Right lung (tissue), 2 donors: ENCODE measurements at regions not wholly inside any gene's neighbourhood (a gene's known extent, or its start where the extent isn't known, plus 50 kb on each side); places are given as distances from the start of the nearest gene placed in this dataset.

ENCODE experiments used
- DNase-seq, 2 donors: peaks; one replicate each; pipeline ENCODE4 v3.0.0-alpha.2; 2013

- no peak for DNase-seq
Observed at GRCh38 chr9:99399474-99399873, 177.4 kb downstream of the SEC61B start.

DNA sequence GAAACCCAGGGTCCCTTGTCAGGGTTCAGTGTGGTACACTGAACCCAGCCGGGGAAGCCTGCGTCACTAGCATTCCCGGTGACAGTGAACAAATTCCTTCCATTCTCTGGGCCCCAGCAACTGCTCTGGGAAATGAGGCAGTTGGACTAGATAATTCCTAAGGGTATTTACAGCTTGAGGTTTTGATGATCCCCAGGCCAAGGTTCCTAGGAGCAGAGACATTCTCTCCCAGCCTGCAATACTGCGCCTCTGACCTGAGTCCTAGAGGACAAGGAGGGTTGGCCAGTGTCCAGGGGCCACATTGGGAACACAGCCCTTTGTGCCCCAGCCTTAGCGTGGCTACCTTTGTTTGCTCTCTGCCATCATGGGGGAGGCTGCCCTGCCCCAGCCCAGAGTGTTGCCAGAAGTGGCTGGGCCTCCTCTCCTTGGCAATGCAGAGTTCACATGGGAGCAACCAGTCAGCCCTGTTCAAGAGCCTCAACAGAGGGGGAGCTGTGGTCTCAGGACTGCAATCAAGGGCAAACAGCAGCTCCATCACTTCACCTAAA, 178.2 kb downstream of the SEC61B start:
- DNase-seq: no peak

DNA sequence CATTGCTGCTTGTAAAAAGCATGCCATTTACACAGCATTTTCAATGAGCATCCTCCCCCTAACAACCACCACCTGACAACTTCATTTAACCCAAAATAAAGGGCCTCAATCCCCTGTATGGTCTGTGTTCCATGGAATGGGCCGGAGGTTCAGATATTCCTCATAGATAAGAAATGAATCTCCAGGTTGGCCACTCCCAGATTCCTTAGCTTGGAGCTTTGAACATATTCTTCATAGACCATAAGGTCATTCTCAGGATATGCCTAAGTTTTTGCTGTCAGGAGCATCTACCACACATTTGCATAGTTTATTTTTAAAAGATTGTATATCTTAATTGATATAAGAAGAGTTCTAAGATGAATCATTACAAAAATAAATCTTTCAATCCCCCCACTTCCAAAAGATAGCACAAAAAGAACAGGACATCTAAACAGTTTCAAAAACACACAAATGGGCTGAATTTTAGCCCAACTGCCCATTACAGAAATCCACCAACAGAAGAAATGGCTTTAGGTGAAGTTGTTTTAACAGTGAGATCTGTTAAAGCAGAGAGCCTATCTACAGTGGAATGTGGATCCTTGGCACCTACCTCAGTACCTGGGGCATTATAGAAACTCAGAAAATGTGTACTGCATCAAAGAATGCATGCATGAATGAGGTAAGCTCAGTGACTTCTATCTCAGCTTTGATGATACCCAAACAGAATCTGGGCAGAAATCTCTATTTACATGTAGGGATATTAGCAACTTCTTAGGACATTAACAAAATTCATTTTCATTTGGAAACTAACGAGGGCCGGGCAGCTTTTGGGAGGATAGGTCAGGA, 179.8 kb downstream of the SEC61B start:
- no peak for DNase-seq

GRCh38 chr9:99403371-99403770, 181.3 kb downstream of the SEC61B start:
- no peak for DNase-seq

DNA sequence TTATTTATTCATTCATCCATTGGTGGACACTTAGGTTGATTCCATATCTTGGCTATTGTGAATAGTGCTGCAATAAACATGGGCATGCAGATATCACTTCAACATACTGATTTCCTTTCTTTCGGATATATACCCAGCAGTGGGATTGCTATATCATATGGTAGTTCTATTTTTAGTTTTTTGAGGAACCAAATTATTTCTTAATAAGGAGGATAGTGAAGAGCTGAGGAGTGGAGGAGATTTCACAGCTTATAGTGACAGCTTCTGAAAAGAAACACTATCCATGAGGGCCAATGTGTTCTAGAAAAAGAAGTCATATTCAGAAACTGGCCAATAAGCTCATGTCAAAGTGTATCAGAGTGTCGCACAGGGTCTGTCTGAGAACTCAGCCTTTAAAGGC, 183.3 kb downstream of the SEC61B start:
- peak; percentile 8 for DNase-seq

- no peak for DNase-seq
Observed at GRCh38 chr9:99406939-99407338, 184.9 kb downstream of the SEC61B start.

DNA sequence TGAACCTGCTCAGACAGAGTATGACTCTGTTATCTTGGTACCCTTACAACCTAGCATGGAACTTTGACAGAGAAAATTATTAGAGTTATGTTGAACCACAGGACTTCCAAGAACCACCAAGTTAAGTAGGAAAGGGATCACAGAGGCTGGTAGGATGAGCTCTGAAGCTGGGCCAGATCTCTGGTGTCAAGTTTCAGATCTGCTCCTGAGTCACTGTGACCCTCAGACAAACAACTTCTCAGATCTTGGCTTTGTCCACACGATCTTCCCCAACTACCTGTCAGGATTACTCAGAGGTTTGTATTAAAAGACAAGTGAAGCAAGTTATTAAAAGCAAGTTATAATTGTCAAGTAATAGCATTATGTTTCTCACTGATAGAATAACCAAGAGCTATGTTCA, 189.0 kb downstream of the SEC61B start:
- DNase-seq: no peak

GRCh38 chr9:99411479-99412115, 189.5 kb downstream of the SEC61B start:
- no peak for DNase-seq

- no peak for DNase-seq
Observed at GRCh38 chr9:99412606-99413005, 190.5 kb downstream of the SEC61B start.

GRCh38 chr9:99414321-99414720, 192.2 kb downstream of the SEC61B start:
- no peak for DNase-seq

DNA sequence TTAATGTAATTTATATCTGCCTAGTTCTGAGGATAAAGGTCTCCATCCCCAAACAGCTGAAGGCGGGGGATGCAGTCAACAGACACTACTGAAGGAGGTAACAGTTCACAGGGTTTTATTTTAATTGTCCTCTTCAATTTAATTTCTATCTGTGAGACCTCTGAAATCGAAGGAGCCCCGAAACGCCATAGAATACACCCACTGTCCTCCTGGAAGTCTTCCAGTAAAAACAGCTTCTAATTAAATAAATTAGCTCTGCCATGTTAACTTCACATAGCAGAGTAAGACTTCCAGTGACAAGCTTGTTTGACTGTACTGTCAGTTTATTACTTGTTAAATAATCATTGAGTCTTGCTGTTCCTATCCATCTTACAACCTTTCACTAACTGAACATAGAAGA, 193.5 kb downstream of the SEC61B start:
- DNase-seq: no peak

DNA sequence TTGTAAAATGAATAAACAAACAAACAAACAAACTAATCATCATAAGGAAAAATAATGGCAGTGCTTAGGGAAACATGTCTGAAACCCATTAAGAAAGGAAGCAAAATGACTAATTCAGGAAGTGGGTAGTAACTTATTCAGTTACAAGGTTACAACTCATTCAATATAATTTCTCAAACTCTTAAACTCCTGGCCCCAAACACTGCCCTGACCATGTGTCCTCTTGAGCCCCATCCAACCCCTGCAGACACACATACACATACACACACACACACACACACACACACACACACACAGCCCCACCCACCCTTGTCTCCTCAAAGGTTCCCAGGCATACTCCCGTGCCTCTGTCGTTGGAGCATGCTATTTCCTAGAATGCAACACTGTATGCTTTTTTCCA, 193.9 kb downstream of the SEC61B start:
- no peak for DNase-seq

- peak; percentile 2 for DNase-seq
Observed at GRCh38 chr9:99419070-99419469, 197.0 kb downstream of the SEC61B start.

GRCh38 chr9:99421369-99421768, 199.3 kb downstream of the SEC61B start:
- DNase-seq: no peak

GRCh38 chr9:99425124-99425523, 203.0 kb downstream of the SEC61B start:
- DNase-seq: no peak

DNA sequence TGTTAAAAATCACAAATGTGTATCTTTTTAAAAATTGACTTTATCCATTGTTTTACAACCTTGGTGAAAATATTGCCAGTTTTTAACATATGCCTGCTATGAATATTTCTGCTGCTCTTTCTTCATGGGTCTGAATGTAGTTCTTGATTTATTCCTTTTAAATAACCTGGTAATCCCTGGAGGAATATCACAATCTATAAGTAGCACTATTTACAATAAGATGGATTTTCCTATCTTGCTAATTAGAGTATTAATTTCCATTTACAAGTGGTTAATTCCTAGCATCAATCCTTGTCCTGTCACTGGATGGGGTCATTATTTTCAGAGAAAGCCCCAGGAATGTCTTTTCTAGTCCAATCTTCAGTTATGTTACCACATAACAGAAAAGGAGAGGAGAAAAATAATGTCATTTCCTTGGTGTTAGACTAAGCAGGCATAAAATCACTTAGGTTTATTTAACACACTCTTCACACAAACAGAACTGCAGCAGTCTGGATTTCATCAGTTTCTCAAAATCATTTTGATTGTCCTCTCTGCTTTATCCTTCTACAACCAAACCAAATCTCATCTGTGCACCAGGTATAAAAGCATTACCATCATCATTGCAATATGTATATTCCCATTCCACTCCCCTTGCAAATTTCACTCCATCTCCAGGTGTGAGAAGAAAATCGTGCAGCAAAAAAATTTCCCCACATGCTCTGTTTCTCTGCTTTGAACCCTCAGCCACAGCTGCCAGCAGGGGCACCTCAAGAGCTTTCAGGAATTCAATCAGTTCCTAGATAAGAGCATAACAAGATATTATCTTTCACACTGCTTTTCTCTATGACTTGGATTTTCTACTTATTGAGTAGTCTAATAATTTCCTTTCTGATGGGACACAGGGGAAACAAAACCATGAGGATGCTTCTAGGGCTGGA, 204.1 kb downstream of the SEC61B start:
- DNase-seq: no peak

- no peak for DNase-seq
Observed at GRCh38 chr9:99427260-99427659, 205.2 kb downstream of the SEC61B start.

GRCh38 chr9:99430301-99430700, 208.2 kb downstream of the SEC61B start:
- no peak for DNase-seq

DNA sequence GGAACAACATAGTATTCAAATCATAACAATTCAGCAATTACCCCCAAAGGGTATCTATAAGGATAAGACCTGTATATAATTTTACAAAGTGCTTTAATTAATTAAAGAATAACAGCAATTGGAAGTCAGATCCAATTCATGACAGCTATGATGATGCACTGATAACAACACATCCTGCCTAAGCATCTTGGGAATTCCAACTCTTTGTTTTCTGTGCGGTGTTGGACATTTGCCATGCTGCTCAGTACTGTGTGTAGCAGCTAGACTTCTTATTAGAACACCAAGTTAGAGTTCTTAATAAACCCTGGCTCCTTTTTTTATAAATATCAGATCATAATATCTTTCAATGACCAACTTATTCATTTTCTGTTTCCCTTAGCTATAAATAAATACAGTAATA, 209.0 kb downstream of the SEC61B start:
- peak in 1 of 2 donors; percentile 13 for DNase-seq

DNA sequence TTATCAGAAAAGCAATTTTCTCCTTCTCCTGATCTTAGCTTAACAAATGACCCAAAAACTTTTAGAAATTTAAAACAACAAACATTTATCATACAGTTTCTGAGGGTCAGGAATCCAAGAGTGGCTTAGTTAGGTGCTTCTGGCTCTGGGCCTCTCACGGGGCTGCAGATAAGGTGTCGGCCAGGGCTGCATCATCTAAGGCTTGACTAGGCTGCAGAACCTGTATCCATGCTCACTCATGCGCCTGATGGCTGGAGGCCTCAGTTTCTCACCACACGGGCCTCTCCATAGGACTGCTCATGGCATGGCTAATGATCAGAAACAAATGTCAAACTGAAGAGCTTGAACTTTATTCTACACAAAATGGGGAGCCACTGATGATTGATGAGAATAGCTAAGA, 210.0 kb downstream of the SEC61B start:
- no peak for DNase-seq

GRCh38 chr9:99433095-99433494, 211.0 kb downstream of the SEC61B start:
- DNase-seq: no peak

DNA sequence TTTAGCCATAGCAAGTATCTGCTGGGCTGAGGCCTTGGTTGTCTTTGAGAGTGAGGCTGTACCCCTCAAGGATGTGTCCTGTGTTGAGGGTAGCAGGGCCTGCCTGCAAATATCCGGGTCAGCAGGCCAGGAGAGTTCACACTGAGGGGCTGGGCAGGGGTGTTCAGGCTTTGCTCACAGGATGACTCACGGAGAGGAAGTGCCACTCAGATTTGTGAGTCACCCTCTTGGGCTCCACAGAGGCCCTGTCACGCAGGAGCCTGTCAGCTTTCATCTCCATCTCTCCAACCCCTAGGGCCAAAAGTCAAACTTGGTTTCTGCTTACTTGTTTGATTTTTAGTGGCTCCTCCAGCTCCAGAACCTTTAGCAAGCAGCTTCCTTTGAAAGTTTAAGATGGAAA, 211.5 kb downstream of the SEC61B start:
- DNase-seq: no peak
